ENCODE measurements at regions not wholly inside any gene's neighbourhood (a gene's known extent, or its start where the extent isn't known, plus 50 kb on each side); places are given as distances from the start of the nearest gene placed in this dataset.

DNA sequence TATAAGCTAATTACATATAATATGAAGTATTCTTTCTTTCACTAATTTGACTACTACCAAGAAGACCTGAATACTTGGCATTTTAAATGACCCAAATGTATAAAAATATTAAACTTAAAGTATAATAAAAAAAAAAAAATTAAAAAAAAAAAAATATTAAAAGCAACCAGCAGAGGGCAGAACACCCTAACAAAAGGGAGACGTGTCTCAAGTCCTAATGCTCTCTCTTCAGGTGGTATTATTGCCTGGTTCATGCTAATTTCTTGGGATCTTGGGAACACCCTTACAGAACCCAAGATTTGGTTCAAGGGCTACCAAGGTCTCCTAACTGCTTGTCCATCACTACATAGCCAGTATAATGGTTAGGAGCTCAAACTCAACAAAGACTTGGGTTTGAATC lies 754.8 kb downstream of the RAB28 start:
- no peak overlapping the region for H3K4me3 ChIP-seq (ENCODE audit: low read length)
- no peak overlapping the region for H2AFZ ChIP-seq (ENCODE audit: low read depth, low read length)
- no peaks in the 10 kb centered on the region for H3K27me3 ChIP-seq (ENCODE audit: insufficient read depth, low read length)
- H3K4me1 ChIP-seq (ENCODE audit: insufficient read depth, low read length), result no peaks in the 10 kb centered on the region
- H3K9me3 ChIP-seq (ENCODE audit: low read length), result no peaks in the 10 kb centered on the region
- no peaks in the 10 kb centered on the region for H3K36me3 ChIP-seq (ENCODE audit: insufficient read depth, low read length)

DNA sequence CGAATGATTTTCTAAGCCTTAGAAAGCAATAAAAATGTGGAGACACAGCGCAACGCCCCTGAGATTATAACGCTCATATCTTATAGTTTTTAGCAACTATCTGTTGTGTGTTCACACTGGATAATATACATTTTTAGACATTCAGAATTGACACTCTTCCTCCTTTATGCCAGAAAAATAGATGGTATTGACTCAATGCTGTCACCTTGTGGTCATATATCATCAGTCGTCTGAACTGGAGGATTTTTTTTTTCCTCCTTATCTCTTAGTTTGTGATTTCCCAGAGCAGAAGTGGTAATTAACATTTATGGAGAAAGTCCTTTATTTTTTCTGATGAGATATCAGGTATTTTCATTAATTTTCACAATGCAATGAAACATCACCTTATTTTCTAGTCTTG lies 759.6 kb downstream of the RAB28 start:
- Histone ChIP-seq H3K36me3 (ENCODE audit: insufficient read depth, low read length) (no peaks in the 10 kb centered on the region), H2AFZ (ENCODE audit: low read depth, low read length) (no peak overlapping the region), H3K4me3 (ENCODE audit: low read length) (no peak overlapping the region), H3K9me3 (ENCODE audit: low read length) (no peaks in the 10 kb centered on the region), H3K4me1 (ENCODE audit: insufficient read depth, low read length) (peaks cover 2% of the 10 kb centered on the region), H3K27me3 (ENCODE audit: insufficient read depth, low read length) (no peaks in the 10 kb centered on the region)

DNA sequence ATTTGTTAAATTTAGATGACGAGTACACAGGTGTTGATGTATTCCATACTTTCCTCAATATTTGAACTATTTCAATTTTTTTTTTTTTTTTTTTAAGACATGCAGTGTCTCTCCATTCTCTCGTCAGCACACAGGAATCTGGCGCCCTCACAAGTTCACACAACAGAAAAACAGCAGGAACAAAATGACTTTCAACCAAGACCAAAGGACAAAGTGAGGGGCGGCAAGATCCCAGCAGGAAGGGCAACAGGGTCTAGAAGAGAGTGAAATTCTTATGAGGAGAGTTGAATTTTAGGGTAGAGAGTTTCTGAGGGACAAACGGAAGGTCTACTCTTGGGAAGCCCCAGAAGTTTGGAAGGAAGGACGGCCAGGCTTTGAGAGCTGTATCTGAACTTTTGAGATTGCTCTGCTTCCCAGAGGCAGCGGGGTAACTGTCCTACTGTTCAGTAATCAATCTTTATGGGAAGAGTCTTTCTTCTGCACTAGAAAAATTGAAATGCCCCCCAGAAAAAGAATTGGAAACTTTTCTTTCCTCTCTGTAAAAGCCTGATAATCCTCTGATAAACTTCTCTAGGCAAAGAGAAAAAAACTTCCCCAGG lies 760.2 kb downstream of the RAB28 start:
- H3K9me3 ChIP-seq (ENCODE audit: low read length), result no peaks in the 10 kb centered on the region
- H3K36me3 ChIP-seq (ENCODE audit: insufficient read depth, low read length), result no peaks in the 10 kb centered on the region
- H2AFZ ChIP-seq (ENCODE audit: low read depth, low read length), result no peak overlapping the region
- H3K27me3 ChIP-seq (ENCODE audit: insufficient read depth, low read length), result no peaks in the 10 kb centered on the region
- H3K4me1 ChIP-seq (ENCODE audit: insufficient read depth, low read length), result peaks cover 2% of the 10 kb centered on the region
- H3K4me3 ChIP-seq (ENCODE audit: low read length), result no peak overlapping the region

DNA sequence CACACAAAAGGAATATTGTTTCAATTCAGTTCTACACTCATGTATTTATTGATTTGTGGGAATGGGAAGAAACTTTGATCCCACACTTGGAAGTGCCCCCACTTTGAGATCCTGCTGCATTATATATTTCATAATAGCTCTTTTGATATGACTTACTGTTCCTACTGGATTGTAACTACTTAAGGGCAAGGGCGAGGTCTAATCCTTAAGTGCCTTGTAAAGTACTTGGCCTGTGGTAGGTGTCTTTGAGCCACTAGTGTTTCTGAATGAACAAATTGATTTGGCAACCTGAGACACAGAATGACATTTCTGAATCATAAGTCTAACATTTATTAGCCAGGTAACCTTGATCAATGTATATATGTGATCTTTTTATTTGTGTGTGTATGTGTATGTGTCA lies 767.2 kb downstream of the RAB28 start:
- Histone ChIP-seq H3K4me3 (ENCODE audit: low read length) (no peak overlapping the region), H3K9me3 (ENCODE audit: low read length) (no peaks in the 10 kb centered on the region), H3K4me1 (ENCODE audit: insufficient read depth, low read length) (no peaks in the 10 kb centered on the region), H2AFZ (ENCODE audit: low read depth, low read length) (no peak overlapping the region), H3K36me3 (ENCODE audit: insufficient read depth, low read length) (no peaks in the 10 kb centered on the region), H3K27me3 (ENCODE audit: insufficient read depth, low read length) (no peaks in the 10 kb centered on the region)

DNA sequence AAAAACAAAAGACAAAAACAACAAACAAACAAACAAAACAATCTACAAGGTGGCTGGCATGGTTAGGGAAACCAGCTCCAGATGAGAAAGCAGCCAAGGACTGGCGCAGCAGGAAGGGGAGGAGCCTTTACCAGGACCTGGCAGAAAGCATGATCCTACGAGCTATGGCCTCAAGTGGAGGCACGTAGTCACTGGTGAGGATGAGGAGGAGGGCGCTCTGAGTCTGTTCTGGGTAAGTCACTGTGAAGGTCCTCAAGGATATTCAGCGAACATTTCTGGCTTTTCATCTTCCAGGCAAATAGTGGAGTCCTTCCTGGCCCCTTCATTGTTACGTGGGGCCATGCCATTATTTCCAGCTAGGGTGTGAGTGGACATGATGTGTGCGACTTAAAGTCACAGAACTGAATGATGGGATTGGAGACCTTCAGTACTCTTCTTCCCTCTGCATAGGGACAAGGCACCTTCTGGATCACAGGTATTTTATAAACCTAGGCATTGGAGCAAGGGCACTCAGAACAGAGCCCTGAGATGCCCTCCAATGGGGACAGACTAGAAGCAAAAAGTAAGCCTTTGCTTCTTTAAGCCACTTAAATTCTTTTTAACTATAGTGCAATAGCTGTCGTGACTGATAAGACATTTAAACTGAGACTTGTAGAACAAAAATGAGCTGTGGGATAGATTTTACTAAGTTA lies 771.3 kb downstream of the RAB28 start:
- H3K36me3 ChIP-seq (ENCODE audit: insufficient read depth, low read length), result no peaks in the 10 kb centered on the region
- H3K4me3 ChIP-seq (ENCODE audit: low read length), result no peak overlapping the region
- H3K9me3 ChIP-seq (ENCODE audit: low read length), result no peaks in the 10 kb centered on the region
- no peaks in the 10 kb centered on the region for H3K27me3 ChIP-seq (ENCODE audit: insufficient read depth, low read length)
- no peaks in the 10 kb centered on the region for H3K4me1 ChIP-seq (ENCODE audit: insufficient read depth, low read length)
- H2AFZ ChIP-seq (ENCODE audit: low read depth, low read length), result no peak overlapping the region

DNA sequence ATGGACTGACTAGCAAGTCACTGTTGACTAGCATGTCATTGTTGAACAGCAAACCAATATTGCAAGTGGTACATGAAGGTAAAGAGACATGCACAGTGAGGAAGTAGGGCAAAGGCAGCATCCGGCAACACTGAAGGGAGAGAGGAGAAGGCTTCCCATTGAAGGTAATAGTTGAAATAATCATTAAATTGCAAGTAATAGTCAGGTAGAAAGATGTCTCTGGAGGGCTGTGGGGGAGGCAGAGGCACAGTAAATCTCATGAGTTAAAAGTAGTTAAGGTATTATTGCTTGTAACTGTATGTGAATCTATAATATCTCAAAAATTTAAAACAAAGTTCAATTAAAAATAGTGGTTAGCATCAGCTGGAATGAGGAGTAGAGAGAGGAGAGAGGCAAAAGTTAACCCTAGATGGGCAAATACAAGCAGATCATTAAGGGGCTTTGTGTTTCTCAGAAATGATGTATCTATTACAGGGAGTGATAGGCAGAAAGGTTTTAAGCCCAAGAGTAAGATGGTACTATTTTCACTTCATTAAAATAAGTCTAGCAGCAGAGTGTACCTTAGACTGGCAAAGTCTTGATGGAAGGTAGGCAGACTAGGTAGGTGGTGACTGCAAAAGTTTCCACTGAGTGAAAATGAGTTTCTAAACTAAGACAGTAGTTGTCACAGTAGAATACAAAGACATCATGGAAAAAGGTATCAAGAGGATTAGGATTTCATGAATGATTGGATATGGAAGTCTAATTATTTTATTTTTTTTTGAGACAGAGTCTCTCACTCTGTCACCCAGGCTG lies 776.6 kb downstream of the RAB28 start:
- H3K27me3 ChIP-seq (ENCODE audit: insufficient read depth, low read length), result no peaks in the 10 kb centered on the region
- H3K36me3 ChIP-seq (ENCODE audit: insufficient read depth, low read length), result no peaks in the 10 kb centered on the region
- no peak overlapping the region for H3K4me3 ChIP-seq (ENCODE audit: low read length)
- no peaks in the 10 kb centered on the region for H3K9me3 ChIP-seq (ENCODE audit: low read length)
- no peak overlapping the region for H2AFZ ChIP-seq (ENCODE audit: low read depth, low read length)
- H3K4me1 ChIP-seq (ENCODE audit: insufficient read depth, low read length), result no peaks in the 10 kb centered on the region

DNA sequence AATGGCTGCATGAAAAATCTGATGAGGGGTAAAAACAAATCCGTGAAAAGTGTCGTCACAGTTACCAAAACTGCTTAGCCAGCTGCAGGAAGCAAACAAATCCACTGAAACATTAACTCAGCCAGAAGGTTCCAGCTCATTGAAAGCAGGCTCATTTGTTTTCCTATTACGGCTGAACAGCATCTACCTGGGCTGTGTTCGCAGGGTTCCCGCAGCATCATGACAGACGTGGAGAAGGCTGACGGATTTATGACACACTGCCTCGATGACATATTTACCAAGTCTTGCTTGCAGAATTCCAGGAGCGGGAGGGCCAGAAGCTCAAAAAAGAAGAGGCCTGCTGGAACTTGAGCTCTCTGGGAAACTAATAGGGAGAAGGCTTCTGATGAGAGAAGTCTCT lies 781.1 kb downstream of the RAB28 start:
- Histone ChIP-seq H3K36me3 (ENCODE audit: insufficient read depth, low read length) (no peaks in the 10 kb centered on the region), H3K4me1 (ENCODE audit: insufficient read depth, low read length) (no peaks in the 10 kb centered on the region), H3K27me3 (ENCODE audit: insufficient read depth, low read length) (no peaks in the 10 kb centered on the region), H3K9me3 (ENCODE audit: low read length) (no peaks in the 10 kb centered on the region), H3K4me3 (ENCODE audit: low read length) (no peak overlapping the region), H2AFZ (ENCODE audit: low read depth, low read length) (no peak overlapping the region)

DNA sequence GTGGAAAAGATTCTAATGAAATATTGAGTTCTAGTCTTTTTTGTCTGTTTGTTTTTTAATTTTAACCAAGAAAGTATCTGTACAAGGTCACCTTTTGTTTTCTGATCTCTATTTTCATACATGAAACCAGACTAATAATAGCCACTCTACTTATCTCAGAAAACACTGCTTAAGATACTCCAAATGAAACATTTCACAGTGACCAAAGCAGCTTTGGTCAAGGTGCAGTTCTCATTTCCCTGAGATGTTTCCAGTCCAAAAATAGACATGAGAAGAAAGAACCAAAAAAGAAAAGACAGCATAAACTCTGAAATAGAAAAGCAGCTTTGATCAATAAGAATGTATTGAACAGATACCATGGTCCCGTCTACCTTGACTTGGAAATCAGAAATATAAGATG lies 782.8 kb downstream of the RAB28 start:
- H3K4me1 ChIP-seq (ENCODE audit: insufficient read depth, low read length), result no peaks in the 10 kb centered on the region
- H3K27me3 ChIP-seq (ENCODE audit: insufficient read depth, low read length), result no peaks in the 10 kb centered on the region
- no peaks in the 10 kb centered on the region for H3K9me3 ChIP-seq (ENCODE audit: low read length)
- H3K4me3 ChIP-seq (ENCODE audit: low read length), result no peak overlapping the region
- no peaks in the 10 kb centered on the region for H3K36me3 ChIP-seq (ENCODE audit: insufficient read depth, low read length)
- no peak overlapping the region for H2AFZ ChIP-seq (ENCODE audit: low read depth, low read length)

DNA sequence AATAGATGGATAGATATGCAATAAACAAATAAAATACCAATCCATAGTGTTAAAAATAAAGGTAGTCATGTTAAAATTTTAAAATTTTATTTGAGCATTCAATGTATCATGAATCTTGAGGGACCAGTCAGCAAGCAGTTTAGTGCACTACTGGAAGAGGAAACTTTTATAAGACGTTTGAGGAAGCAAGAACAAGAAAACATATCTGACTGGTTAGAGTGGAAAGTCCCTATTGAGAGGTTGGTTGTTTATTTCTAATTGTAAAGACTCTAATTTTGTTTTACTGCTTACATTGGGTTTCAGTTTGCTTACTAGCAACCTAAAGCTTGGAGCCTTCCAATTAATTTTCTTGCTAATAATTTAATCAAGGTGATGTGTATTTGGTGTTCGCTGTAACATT lies 786.2 kb downstream of the RAB28 start:
- no peak overlapping the region for H3K4me3 ChIP-seq (ENCODE audit: low read length)
- H3K36me3 ChIP-seq (ENCODE audit: insufficient read depth, low read length), result no peaks in the 10 kb centered on the region
- no peaks in the 10 kb centered on the region for H3K27me3 ChIP-seq (ENCODE audit: insufficient read depth, low read length)
- H3K4me1 ChIP-seq (ENCODE audit: insufficient read depth, low read length), result no peaks in the 10 kb centered on the region
- no peaks in the 10 kb centered on the region for H3K9me3 ChIP-seq (ENCODE audit: low read length)
- H2AFZ ChIP-seq (ENCODE audit: low read depth, low read length), result no peak overlapping the region

DNA sequence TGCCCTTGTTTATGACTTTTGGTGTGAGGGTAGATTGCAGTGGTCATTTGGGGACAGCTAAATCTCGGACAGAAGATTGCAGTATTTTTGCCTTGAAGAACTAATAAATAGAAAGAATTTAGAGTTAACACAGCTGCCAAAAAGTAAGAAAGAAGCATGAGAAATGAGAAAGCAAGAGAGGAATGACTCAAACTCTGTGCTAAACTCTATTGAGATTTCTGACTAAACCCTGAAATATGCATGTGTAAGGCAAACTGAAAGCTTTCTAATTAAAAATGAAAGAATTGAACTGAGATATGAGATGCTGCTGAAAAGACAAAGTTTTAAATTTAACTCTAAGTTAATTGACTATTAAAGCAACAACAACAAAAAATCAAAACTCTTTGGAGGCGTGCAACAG lies 791.3 kb downstream of the RAB28 start:
- H3K9me3 ChIP-seq (ENCODE audit: low read length), result no peaks in the 10 kb centered on the region
- H3K36me3 ChIP-seq (ENCODE audit: insufficient read depth, low read length), result no peaks in the 10 kb centered on the region
- no peak overlapping the region for H3K4me3 ChIP-seq (ENCODE audit: low read length)

DNA sequence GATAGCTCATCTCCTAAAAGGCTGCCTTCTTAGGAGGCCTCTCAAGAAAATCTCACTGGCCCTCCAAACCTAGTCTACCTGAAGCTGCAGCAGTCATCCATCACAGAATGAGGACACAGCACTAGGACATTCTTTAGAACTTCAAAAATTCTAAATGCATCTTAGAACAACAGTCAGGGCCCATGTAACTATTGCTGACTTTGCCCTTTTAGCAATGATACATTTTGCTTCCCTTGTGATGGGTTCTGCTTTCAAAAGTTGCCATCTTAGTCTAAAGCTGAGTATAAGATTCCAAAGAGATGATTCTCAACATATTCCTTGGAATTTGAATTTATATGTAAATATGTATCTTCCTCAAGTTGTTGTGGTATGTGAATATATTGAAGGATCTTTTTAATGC lies 793.0 kb downstream of the RAB28 start:
- Histone ChIP-seq H3K27me3 (ENCODE audit: insufficient read depth, low read length) (no peaks in the 10 kb centered on the region), H2AFZ (ENCODE audit: low read depth, low read length) (no peak overlapping the region), H3K4me3 (ENCODE audit: low read length) (no peak overlapping the region), H3K9me3 (ENCODE audit: low read length) (no peaks in the 10 kb centered on the region), H3K4me1 (ENCODE audit: insufficient read depth, low read length) (no peaks in the 10 kb centered on the region), H3K36me3 (ENCODE audit: insufficient read depth, low read length) (no peaks in the 10 kb centered on the region)

More for the DNA sequence above, 791.3 kb downstream of the RAB28 start:
- Histone ChIP-seq H2AFZ (ENCODE audit: low read depth, low read length) (no peak overlapping the region), H3K27me3 (ENCODE audit: insufficient read depth, low read length) (no peaks in the 10 kb centered on the region), H3K4me1 (ENCODE audit: insufficient read depth, low read length) (no peaks in the 10 kb centered on the region)

DNA sequence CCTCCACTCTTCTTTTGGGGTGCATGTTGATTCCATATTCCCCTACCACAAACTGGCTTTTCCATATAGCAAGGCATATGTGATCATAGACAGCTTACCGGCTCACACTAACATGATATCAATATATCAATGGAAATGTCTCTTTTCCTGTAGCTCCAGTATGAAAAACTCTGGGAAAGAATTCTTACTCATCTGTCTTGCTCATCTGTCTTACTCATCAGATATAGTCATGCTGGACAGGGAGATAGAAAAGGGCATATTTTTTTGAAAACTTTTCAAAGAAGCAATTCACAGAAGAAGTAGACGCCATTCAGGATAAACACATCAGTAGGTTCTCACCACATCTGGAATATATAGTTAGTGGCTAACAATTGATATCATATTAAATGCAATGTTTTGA lies 794.7 kb downstream of the RAB28 start:
- Histone ChIP-seq H3K36me3 (ENCODE audit: insufficient read depth, low read length) (no peaks in the 10 kb centered on the region), H3K9me3 (ENCODE audit: low read length) (no peaks in the 10 kb centered on the region), H3K4me1 (ENCODE audit: insufficient read depth, low read length) (no peaks in the 10 kb centered on the region), H3K27me3 (ENCODE audit: insufficient read depth, low read length) (no peaks in the 10 kb centered on the region), H2AFZ (ENCODE audit: low read depth, low read length) (no peak overlapping the region), H3K4me3 (ENCODE audit: low read length) (no peak overlapping the region)

DNA sequence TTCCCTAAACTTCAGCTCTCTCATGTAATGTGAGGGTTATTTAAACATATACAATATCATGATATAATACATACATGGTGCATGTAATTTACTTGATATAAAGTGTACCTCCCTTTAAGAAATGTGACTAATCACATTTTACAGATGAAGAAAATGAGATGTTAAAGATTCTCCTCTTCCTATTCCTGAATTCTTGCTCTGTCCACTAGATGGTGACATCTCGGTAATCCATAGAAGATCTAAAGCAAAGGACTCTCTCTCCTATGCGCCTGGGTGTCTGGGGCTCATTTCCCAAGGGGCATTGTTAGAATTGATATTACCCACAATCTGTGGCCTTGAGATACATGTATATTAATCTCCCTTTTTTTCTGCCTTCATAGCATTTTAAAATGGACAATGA lies 804.9 kb downstream of the RAB28 start:
- Histone ChIP-seq H3K27me3 (ENCODE audit: insufficient read depth, low read length) (no peaks in the 10 kb centered on the region), H3K4me3 (ENCODE audit: low read length) (no peak overlapping the region), H3K36me3 (ENCODE audit: insufficient read depth, low read length) (no peaks in the 10 kb centered on the region), H2AFZ (ENCODE audit: low read depth, low read length) (no peak overlapping the region), H3K9me3 (ENCODE audit: low read length) (no peaks in the 10 kb centered on the region), H3K4me1 (ENCODE audit: insufficient read depth, low read length) (no peaks in the 10 kb centered on the region)

Data from neuron (in vitro differentiated cells).